HG03064 (cell line): ENCODE measurements at regions not wholly inside any gene's neighbourhood (a gene's known extent, or its start where the extent isn't known, plus 50 kb on each side); places are given as distances from the start of the nearest gene placed in this dataset.
A peak's percentile ranks its signal among the peaks of the same experiment; 100 is the strongest.
"Not testable (repeated sequence)": the region's sequence is repeated elsewhere in the genome, so short reads cannot be mapped to it uniquely, and the experiment has no call there.

Source experiments
- ATAC-seq: cut with Tn5 transposase; IDR thresholded peaks from one replicate; pipeline ENCODE4 v1.9.1; 2021; ENCODE audit warnings: low read depth; ENCODE audit not compliant: unreplicated experiment

- ATAC-seq = no peak
Measured at GRCh38 chrX:73963682-73964081, 111.2 kb upstream of the XIST start.

GRCh38 chrX:73962948-73963347 lies 110.4 kb upstream of the XIST start:
- ATAC-seq = no peak

GRCh38 chrX:73961867-73962266 lies 109.4 kb upstream of the XIST start:
- ATAC-seq = not testable (repeated sequence)

- ATAC-seq = peak; percentile 5
Measured at GRCh38 chrX:73944563-73944908, 92.0 kb upstream of the XIST start.

GRCh38 chrX:73943693-73944562 lies 91.4 kb upstream of the XIST start:
- peak; percentile 98 for ATAC-seq

- no peak for ATAC-seq
Measured at GRCh38 chrX:73940893-73941470, 88.5 kb upstream of the XIST start.

GRCh38 chrX:73937843-73938242 lies 85.3 kb upstream of the XIST start:
- ATAC-seq = not testable (repeated sequence)

- no peak for ATAC-seq
Measured at GRCh38 chrX:73932522-73932921, 80.0 kb upstream of the XIST start.

- ATAC-seq = no peak
Measured at GRCh38 chrX:73930300-73930699, 77.8 kb upstream of the XIST start.

GRCh38 chrX:73922856-73923455 lies 70.4 kb upstream of the XIST start:
- ATAC-seq = no peak

- no peak for ATAC-seq
Measured at GRCh38 chrX:73916931-73917667, 64.6 kb upstream of the XIST start.

- ATAC-seq = no peak
Measured at GRCh38 chrX:73916489-73916888, 64.0 kb upstream of the XIST start.

- not testable (repeated sequence) for ATAC-seq
Measured at GRCh38 chrX:73914792-73915191, 62.3 kb upstream of the XIST start.

- ATAC-seq = no peak
Measured at GRCh38 chrX:73913580-73913979, 61.1 kb upstream of the XIST start.

- not testable (repeated sequence) for ATAC-seq
Measured at GRCh38 chrX:73911946-73912345, 59.4 kb upstream of the XIST start.

GRCh38 chrX:73905749-73906374 lies 53.3 kb upstream of the XIST start:
- ATAC-seq = not testable (repeated sequence)

GRCh38 chrX:73903941-73904340 lies 51.4 kb upstream of the XIST start:
- no peak for ATAC-seq
